Endothelial cell of umbilical vein (primary cell): ENCODE measurements at regions not wholly inside any gene's neighbourhood (a gene's known extent, or its start where the extent isn't known, plus 50 kb on each side); places are given as distances from the start of the nearest gene placed in this dataset.

ENCODE experiments used
- BruUV-seq: library from RNA; stranded (reverse); fragments of 400-500 nt; replicated peaks from 2 replicates; lab custom pipeline; 2021; lab: Mats Ljungman, UMichigan
- CTCF ChIA-PET: fragments of 300-600, 350-600 bp; sonication (Branson Sonifier 250); formaldehyde crosslinking; loops from one replicate; lab custom pipeline; 2021; ENCODE audit warnings: antibody characterized with exemption, inconsistent platforms; lab: Charles Lee
- POLR2A ChIA-PET: fragments of 300-600, 350-600 bp; sonication (Branson Sonifier 250); formaldehyde crosslinking; loops from one replicate; lab custom pipeline; 2021; ENCODE audit warnings: antibody characterized with exemption, inconsistent platforms; lab: Charles Lee
- DNase-seq: peaks from one replicate; pipeline ENCODE4 v3.0.0-alpha.2; 2011; ENCODE audit warnings: low read depth, low spot score
- FAIRE-seq: peaks from 2 replicates; lab custom pipeline; 2011; peaks lifted over from hg19 to GRCh38; lab: Jason Lieb, UNC
- H2AFZ ChIP-seq: 2 replicates; pipeline ENCODE4 v1.6.0; 2012; ENCODE audit warnings: low read depth, low read length, control low read depth, inconsistent platforms
- H3K27ac ChIP-seq: 2 replicates; pipeline ENCODE4 v1.5.1; 2011; ENCODE audit warnings: low read depth, mild to moderate bottlenecking, control low read depth, low read length, moderate library complexity; ENCODE audit not compliant: insufficient read depth
- H3K27me3 ChIP-seq, 2 experiments: 2 replicates each; pipeline versions ENCODE4 v1.6.0 to v1.6.1; 2011; ENCODE audit warnings: low read length in 2 of 2, mixed read lengths in 1 of 2; ENCODE audit not compliant: control insufficient read depth in 2 of 2, insufficient read depth in 2 of 2
- H3K36me3 ChIP-seq, 2 experiments: 2 replicates in 1 of 2; 3 replicates in 1 of 2; pipeline ENCODE4 v1.5.1; 2011; ENCODE audit warnings: low read length in 2 of 2, mild to moderate bottlenecking in 1 of 2, moderate library complexity in 1 of 2; ENCODE audit not compliant: control insufficient read depth in 2 of 2, insufficient read depth in 2 of 2; ENCODE audit errors: extremely low read depth in 1 of 2
- H3K4me1 ChIP-seq: 3 replicates; pipeline ENCODE4 v1.5.1; 2011; ENCODE audit warnings: mild to moderate bottlenecking, low read length; ENCODE audit not compliant: control insufficient read depth, insufficient read depth; ENCODE audit errors: extremely low read depth
- H3K4me2 ChIP-seq: 2 replicates; pipeline ENCODE4 v1.6.1; 2011; ENCODE audit warnings: low read length, control low read depth, mixed read lengths; ENCODE audit not compliant: insufficient read depth
- H3K4me3 ChIP-seq, 3 experiments: fragments of 200-600 bp in 1 of 3; sonication (generic), shearing (Covaris generic) in 1 of 3; replicated peaks in 1 of 3; 2 replicates each; pipeline ENCODE4 v1.5.1; 2011 to 2016; ENCODE audit warnings: control low read depth in 3 of 3, low read length in 3 of 3, mild to moderate bottlenecking in 2 of 3, inconsistent platforms in 1 of 3, low read depth in 1 of 3, moderate library complexity in 1 of 3; ENCODE audit not compliant: insufficient read depth in 1 of 3
- H3K79me2 ChIP-seq: 2 replicates; pipeline ENCODE4 v1.6.0; 2012; ENCODE audit warnings: low read length, inconsistent platforms; ENCODE audit not compliant: control insufficient read depth, insufficient read depth
- H3K9ac ChIP-seq: replicated peaks from 2 replicates; pipeline ENCODE3; 2011; ENCODE audit warnings: low read length, control low read depth; ENCODE audit not compliant: insufficient read depth; ENCODE audit errors: extremely low read depth
- H3K9me1 ChIP-seq: replicated peaks from 3 replicates; pipeline ENCODE4 v1.6.0; 2011; ENCODE audit warnings: mild to moderate bottlenecking, low read length; ENCODE audit not compliant: control insufficient read depth, insufficient read depth; ENCODE audit errors: extremely low read depth
- H3K9me3 ChIP-seq: replicated peaks from 2 replicates; pipeline ENCODE4 v1.5.1; 2012; ENCODE audit warnings: low read length, inconsistent platforms; ENCODE audit not compliant: control insufficient read depth, insufficient read depth
- H4K20me1 ChIP-seq: replicated peaks from 2 replicates; pipeline ENCODE3; 2011; ENCODE audit warnings: mild to moderate bottlenecking, low read length; ENCODE audit not compliant: control insufficient read depth, insufficient read depth; ENCODE audit errors: extremely low read depth
- CTCF ChIP-seq, 2 donors: IDR thresholded peaks; 1 replicate in 1 of 2; 2 replicates in 1 of 2; pipeline ENCODE4 v1.5.1; 2011; ENCODE audit warnings: low read length in 2 of 2, mild to moderate bottlenecking in 2 of 2, moderate library complexity in 2 of 2, control low read depth in 1 of 2, inconsistent platforms in 1 of 2, low read depth in 1 of 2; ENCODE audit not compliant: insufficient read depth in 1 of 2; ENCODE audit errors: extremely low read depth in 1 of 2
- EZH2 ChIP-seq: IDR thresholded peaks from 2 replicates; pipeline ENCODE4 v1.6.1; 2012; ENCODE audit warnings: borderline replicate concordance, low read depth, mild to moderate bottlenecking, moderate library complexity, low read length, inconsistent platforms; ENCODE audit not compliant: severe bottlenecking
- FOS ChIP-seq: IDR thresholded peaks from 2 replicates; pipeline ENCODE4 v1.6.1; 2011; ENCODE audit warnings: mild to moderate bottlenecking, low read length, moderate library complexity, borderline replicate concordance; ENCODE audit not compliant: insufficient read depth
- GATA2 ChIP-seq: IDR thresholded peaks from 2 replicates; pipeline ENCODE4 v1.7.0; 2011; ENCODE audit warnings: low read depth, mild to moderate bottlenecking, moderate library complexity, mixed read lengths, low read length; ENCODE audit not compliant: insufficient read length, insufficient read depth
- JUN ChIP-seq: IDR thresholded peaks from 2 replicates; pipeline ENCODE4 v1.6.1; 2011; ENCODE audit warnings: borderline replicate concordance, low read depth; ENCODE audit not compliant: insufficient read length, insufficient read depth
- MAX ChIP-seq: IDR thresholded peaks from 2 replicates; pipeline ENCODE4 v1.6.1; 2011; ENCODE audit not compliant: insufficient read depth, insufficient read length
- MYC ChIP-seq: IDR thresholded peaks from one replicate; pipeline ENCODE4 v1.6.1; 2011; ENCODE audit warnings: mild to moderate bottlenecking, low read depth, low read length
- POLR2A ChIP-seq: IDR thresholded peaks from 2 replicates; pipeline ENCODE4 v1.6.1; 2012; ENCODE audit warnings: low read depth, mild to moderate bottlenecking, control low read depth, low read length
- POLR2AphosphoS5 ChIP-seq: IDR thresholded peaks from 2 replicates; pipeline ENCODE4 v1.6.1; 2012; ENCODE audit warnings: low read depth, mild to moderate bottlenecking, control low read depth, low read length, moderate library complexity; ENCODE audit not compliant: insufficient read depth
- dilution Hi-C: fragments of 300-500 bp; cut with MboI; formaldehyde crosslinking; loops from one replicate; pipeline ENCODE4 v1.15.0; 2019; ENCODE audit warnings: low sequenced_read_pairs; ENCODE audit not compliant: extremely low pct_ligation_motif_present
- intact Hi-C: fragments of 100-400 bp; cut with micrococcal nuclease; formaldehyde crosslinking; loops from one replicate; pipeline ENCODE4 v1.10.0; 2022

- H3K27me3 ChIP-seq, result peaks cover 0 to 12% of the 10 kb centered on the region in 2 experiments
- H3K27ac ChIP-seq, result no peak overlapping the region
- no peaks in the 10 kb centered on the region for H4K20me1 ChIP-seq
- CTCF ChIA-PET, result no interaction called here
- DNase-seq (no peak), FAIRE-seq (no peak)
- H3K4me3 ChIP-seq, result no peak overlapping the region
- dilution Hi-C loops, result no loop called here
- TF ChIP-seq MAX (no peak), EZH2 (no peak), JUN (no peak), MYC (no peak), CTCF (IDR thresholded peaks at IDR 0.05; ENCODE audit: extremely low read depth in 1 of 2, insufficient read depth in 1 of 2, low read depth in 1 of 2, low read length in 2 of 2) (no peak), POLR2A (no peak), FOS (no peak), POLR2AphosphoS5 (no peak), GATA2 (no peak)
- POLR2A ChIA-PET, result no interaction called here
- no peak overlapping the region for H2AFZ ChIP-seq
- H3K4me2 ChIP-seq, result no peak overlapping the region
- intact Hi-C loops, result no loop called here
- H3K4me1 ChIP-seq, result no peaks in the 10 kb centered on the region
- no peaks in the 10 kb centered on the region for H3K79me2 ChIP-seq
- H3K9me3 ChIP-seq, result no peaks in the 10 kb centered on the region
- H3K9me1 ChIP-seq, result no peaks in the 10 kb centered on the region
- H3K9ac ChIP-seq, result no peak overlapping the region
- no peaks in the 10 kb centered on the region for H3K36me3 ChIP-seq
- no TSS peak for BruUV-seq
Observed at GRCh38 chr2:136259551-136259950, 141.6 kb upstream of the CXCR4 start.
